ENCODE measurements at regions not wholly inside any gene's neighbourhood (a gene's known extent, or its start where the extent isn't known, plus 50 kb on each side); places are given as distances from the start of the nearest gene placed in this dataset.

- Histone ChIP-seq H3K36me3 (ENCODE audit: insufficient read depth, insufficient read length, low read length) (no peaks in the 10 kb centered on the region), H3K9ac (ENCODE audit: insufficient read length, low read depth) (no peak overlapping the region), H3K4me3 (ENCODE audit: insufficient read length, low read depth) (no peak overlapping the region), H3K4me1 (ENCODE audit: insufficient read depth, insufficient read length) (no peaks in the 10 kb centered on the region), H3K27me3 (ENCODE audit: insufficient read depth, insufficient read length) (no peaks in the 10 kb centered on the region), H3K9me3 (ENCODE audit: insufficient read depth, low read length) (no peaks in the 10 kb centered on the region)
- TF ChIP-seq ZNF274 (IDR thresholded peaks at IDR 0.05; ENCODE audit: low read depth, low read length) (no peak), YY1 (IDR thresholded peaks at IDR 0.05; ENCODE audit: insufficient read depth, insufficient read length) (no peak), SUZ12 (IDR thresholded peaks at IDR 0.05; ENCODE audit: extremely low read depth, insufficient read depth, insufficient read length) (no peak)
- no peak for DNase-seq (ENCODE audit: low read depth, low spot score)
These were observed 563.0 kb downstream of the LRRIQ3 start for GRCh38 chr1:73635021-73635420.

GRCh38 chr1:73627723-73628122 is 570.3 kb downstream of the LRRIQ3 start:
- DNase-seq (ENCODE audit: low read depth, low spot score), result no peak
- no peak overlapping the region for H3K4me3 ChIP-seq (ENCODE audit: insufficient read length, low read depth)
- no peaks in the 10 kb centered on the region for H3K27me3 ChIP-seq (ENCODE audit: insufficient read depth, insufficient read length)
- no peak for TF ChIP-seq ZNF274 (IDR thresholded peaks at IDR 0.05; ENCODE audit: low read depth, low read length)
- TF ChIP-seq YY1 (IDR thresholded peaks at IDR 0.05; ENCODE audit: insufficient read depth, insufficient read length), result no peak
- no peak for TF ChIP-seq SUZ12 (IDR thresholded peaks at IDR 0.05; ENCODE audit: extremely low read depth, insufficient read depth, insufficient read length)
- H3K9ac ChIP-seq (ENCODE audit: insufficient read length, low read depth), result no peak overlapping the region
- no peaks in the 10 kb centered on the region for H3K36me3 ChIP-seq (ENCODE audit: insufficient read depth, insufficient read length, low read length)
- H3K9me3 ChIP-seq (ENCODE audit: insufficient read depth, low read length), result peaks cover 11% of the 10 kb centered on the region; the same call in 1 of the 2 replicates
- H3K4me1 ChIP-seq (ENCODE audit: insufficient read depth, insufficient read length), result no peaks in the 10 kb centered on the region

GRCh38 chr1:73626326-73626725 is 571.6 kb downstream of the LRRIQ3 start:
- DNase-seq (ENCODE audit: low read depth, low spot score), result no peak
- Histone ChIP-seq H3K36me3 (ENCODE audit: insufficient read depth, insufficient read length, low read length) (no peaks in the 10 kb centered on the region), H3K9me3 (ENCODE audit: insufficient read depth, low read length) (peaks cover 11% of the 10 kb centered on the region; the same call in 1 of the 2 replicates), H3K27me3 (ENCODE audit: insufficient read depth, insufficient read length) (no peaks in the 10 kb centered on the region), H3K4me3 (ENCODE audit: insufficient read length, low read depth) (no peak overlapping the region), H3K9ac (ENCODE audit: insufficient read length, low read depth) (no peak overlapping the region), H3K4me1 (ENCODE audit: insufficient read depth, insufficient read length) (no peaks in the 10 kb centered on the region)
- TF ChIP-seq YY1 (IDR thresholded peaks at IDR 0.05; ENCODE audit: insufficient read depth, insufficient read length) (no peak), ZNF274 (IDR thresholded peaks at IDR 0.05; ENCODE audit: low read depth, low read length) (no peak)

GRCh38 chr1:73623946-73624345 is 574.0 kb downstream of the LRRIQ3 start:
- Histone ChIP-seq H3K9me3 (ENCODE audit: insufficient read depth, low read length) (peaks cover 8% of the 10 kb centered on the region; the same call in 1 of the 2 replicates), H3K9ac (ENCODE audit: insufficient read length, low read depth) (no peak overlapping the region), H3K36me3 (ENCODE audit: insufficient read depth, insufficient read length, low read length) (no peaks in the 10 kb centered on the region), H3K4me3 (ENCODE audit: insufficient read length, low read depth) (no peak overlapping the region), H3K4me1 (ENCODE audit: insufficient read depth, insufficient read length) (no peaks in the 10 kb centered on the region), H3K27me3 (ENCODE audit: insufficient read depth, insufficient read length) (no peaks in the 10 kb centered on the region)
- TF ChIP-seq ZNF274 (IDR thresholded peaks at IDR 0.05; ENCODE audit: low read depth, low read length) (no peak), SUZ12 (IDR thresholded peaks at IDR 0.05; ENCODE audit: extremely low read depth, insufficient read depth, insufficient read length) (no peak), YY1 (IDR thresholded peaks at IDR 0.05; ENCODE audit: insufficient read depth, insufficient read length) (no peak)
- DNase-seq (ENCODE audit: low read depth, low spot score), result no peak

GRCh38 chr1:73617145-73617544 is 580.8 kb downstream of the LRRIQ3 start:
- no peaks in the 10 kb centered on the region for H3K36me3 ChIP-seq (ENCODE audit: insufficient read depth, insufficient read length, low read length)
- TF ChIP-seq YY1 (IDR thresholded peaks at IDR 0.05; ENCODE audit: insufficient read depth, insufficient read length) (no peak), ZNF274 (IDR thresholded peaks at IDR 0.05; ENCODE audit: low read depth, low read length) (no peak), SUZ12 (IDR thresholded peaks at IDR 0.05; ENCODE audit: extremely low read depth, insufficient read depth, insufficient read length) (no peak)
- H3K9ac ChIP-seq (ENCODE audit: insufficient read length, low read depth), result no peak overlapping the region
- H3K4me1 ChIP-seq (ENCODE audit: insufficient read depth, insufficient read length), result no peaks in the 10 kb centered on the region
- H3K4me3 ChIP-seq (ENCODE audit: insufficient read length, low read depth), result no peak overlapping the region
- no peak for DNase-seq (ENCODE audit: low read depth, low spot score)
- H3K9me3 ChIP-seq (ENCODE audit: insufficient read depth, low read length), result no peaks in the 10 kb centered on the region
- H3K27me3 ChIP-seq (ENCODE audit: insufficient read depth, insufficient read length), result no peaks in the 10 kb centered on the region

- no peak for TF ChIP-seq YY1 (IDR thresholded peaks at IDR 0.05; ENCODE audit: insufficient read depth, insufficient read length)
- no peak for TF ChIP-seq ZNF274 (IDR thresholded peaks at IDR 0.05; ENCODE audit: low read depth, low read length)
- Histone ChIP-seq H3K36me3 (ENCODE audit: insufficient read depth, insufficient read length, low read length) (no peaks in the 10 kb centered on the region), H3K27me3 (ENCODE audit: insufficient read depth, insufficient read length) (no peaks in the 10 kb centered on the region), H3K4me1 (ENCODE audit: insufficient read depth, insufficient read length) (no peaks in the 10 kb centered on the region), H3K9me3 (ENCODE audit: insufficient read depth, low read length) (no peaks in the 10 kb centered on the region), H3K4me3 (ENCODE audit: insufficient read length, low read depth) (no peak overlapping the region), H3K9ac (ENCODE audit: insufficient read length, low read depth) (no peak overlapping the region)
- DNase-seq (ENCODE audit: low read depth, low spot score), result no peak
These were observed 586.3 kb downstream of the LRRIQ3 start for GRCh38 chr1:73611681-73612080.

GRCh38 chr1:73604739-73605138 is 593.2 kb downstream of the LRRIQ3 start:
- no peaks in the 10 kb centered on the region for H3K36me3 ChIP-seq (ENCODE audit: insufficient read depth, insufficient read length, low read length)
- TF ChIP-seq SUZ12 (IDR thresholded peaks at IDR 0.05; ENCODE audit: extremely low read depth, insufficient read depth, insufficient read length) (no peak), ZNF274 (IDR thresholded peaks at IDR 0.05; ENCODE audit: low read depth, low read length) (no peak), YY1 (IDR thresholded peaks at IDR 0.05; ENCODE audit: insufficient read depth, insufficient read length) (no peak)
- H3K4me1 ChIP-seq (ENCODE audit: insufficient read depth, insufficient read length), result no peaks in the 10 kb centered on the region
- H3K9me3 ChIP-seq (ENCODE audit: insufficient read depth, low read length), result 0 out of 2 replicates have a peak, but pooled peaks cover 11% of the 10 kb centered on the region
- no peak overlapping the region for H3K9ac ChIP-seq (ENCODE audit: insufficient read length, low read depth)
- no peak for DNase-seq (ENCODE audit: low read depth, low spot score)
- no peaks in the 10 kb centered on the region for H3K27me3 ChIP-seq (ENCODE audit: insufficient read depth, insufficient read length)
- H3K4me3 ChIP-seq (ENCODE audit: insufficient read length, low read depth), result no peak overlapping the region

- H3K4me3 ChIP-seq (ENCODE audit: insufficient read length, low read depth), result no peak overlapping the region
These were observed 593.8 kb downstream of the LRRIQ3 start for GRCh38 chr1:73604211-73604610.

More at GRCh38 chr1:73604211-73604610, 593.8 kb downstream of the LRRIQ3 start:
- no peaks in the 10 kb centered on the region for H3K36me3 ChIP-seq (ENCODE audit: insufficient read depth, insufficient read length, low read length)
- DNase-seq (ENCODE audit: low read depth, low spot score), result no peak
- H3K9ac ChIP-seq (ENCODE audit: insufficient read length, low read depth), result no peak overlapping the region
- no peaks in the 10 kb centered on the region for H3K27me3 ChIP-seq (ENCODE audit: insufficient read depth, insufficient read length)
- H3K4me1 ChIP-seq (ENCODE audit: insufficient read depth, insufficient read length), result no peaks in the 10 kb centered on the region
- TF ChIP-seq YY1 (IDR thresholded peaks at IDR 0.05; ENCODE audit: insufficient read depth, insufficient read length) (no peak), SUZ12 (IDR thresholded peaks at IDR 0.05; ENCODE audit: extremely low read depth, insufficient read depth, insufficient read length) (no peak), ZNF274 (IDR thresholded peaks at IDR 0.05; ENCODE audit: low read depth, low read length) (no peak)
- 0 out of 2 replicates have a peak, but pooled peaks cover 16% of the 10 kb centered on the region for H3K9me3 ChIP-seq (ENCODE audit: insufficient read depth, low read length)

All from NT2/D1 (cell line).